Pancreas (tissue), 10 donors: ENCODE measurements at regions not wholly inside any gene's neighbourhood (a gene's known extent, or its start where the extent isn't known, plus 50 kb on each side); places are given as distances from the start of the nearest gene placed in this dataset.

Source experiments
- ATAC-seq, 4 donors: fragments of 200-7000 bp; cut with Tn5 transposase; one replicate each; pipeline versions ENCODE4 v1.8.0 to v1.9.1; 2020; ENCODE audit warnings: mild to moderate bottlenecking in 4 of 4, moderate library complexity in 4 of 4
- DNase-seq, 6 donors: peaks; one replicate each; pipeline ENCODE4 v3.0.0-alpha.2; 2020
- FAIRE-seq: peaks from 2 replicates; lab custom pipeline; 2012; peaks lifted over from hg19 to GRCh38; lab: Jason Lieb, UNC
- H3K27ac ChIP-seq, 4 donors: fragments of 200-600 bp; sonication (generic); 1 replicate in 3 of 4; 2 replicates in 1 of 4; pipeline versions ENCODE4 v1.5.0 to v1.8.0; 2020
- H3K27me3 ChIP-seq, 4 donors: fragments of 200-600 bp; one replicate each; pipeline ENCODE4 v1.8.0; 2021
- H3K36me3 ChIP-seq, 3 donors: fragments of 200-600 bp; sonication (generic) in 1 of 3; one replicate each; pipeline versions ENCODE4 v1.5.0 to v1.8.0; 2020 to 2021
- H3K4me1 ChIP-seq, 3 donors: fragments of 200-600 bp; one replicate each; pipeline ENCODE4 v1.8.0; 2021
- H3K4me3 ChIP-seq, 4 donors: fragments of 200-600 bp; sonication (generic) in 2 of 4; one replicate each; pipeline versions ENCODE4 v1.5.0 to v1.8.0; 2020 to 2021
- H3K9me3 ChIP-seq, 4 donors: fragments of 200-600 bp; one replicate each; pipeline ENCODE4 v1.8.0; 2021
- CTCF ChIP-seq, 4 donors: fragments of 200-600 bp; sonication (generic) in 3 of 4; IDR thresholded peaks; one replicate each; pipeline versions ENCODE4 v1.5.0 to v1.8.0; 2021; ENCODE audit warnings: antibody characterized with exemption in 4 of 4
- WGBS, 2 donors: extraction: QIAGEN DNeasy Blood & Tissue Kit; methylation state at CpG; one replicate each; pipeline ENCODE4 v1.1.7; 2013; 5-methylcytosine and 5-hydroxymethylcytosine counted together
- intact Hi-C, 3 donors: fragments of 100-400 bp; cut with DNase I; formaldehyde crosslinking; loops; one replicate each; pipeline versions ENCODE4 v1.11.1 to v1.14.2; 2022
- donor health status: healthy with polysubstance abuse.
- donor health status: DM: no; HTN: no; CAD: no; lungs with moderate emphysema.
- donor health status: DM: no; HTN: no; CAD: no.
- donor health status: control.
- donor health status: control.
- donor health status: Bipolar disorder and iron deficiency.
- donor health status: DM: yes; HTN: yes; CAD: no.
- donor health status: DM: no; HTN: no; CAD: no.
- donor health status: DM: no; HTN: no; CAD: no.
- donor health status: DM: yes; HTN: yes; CAD: no.

- WGBS, 2 donors: 43 to 45% methylated on average over 4 of the region's 4 CpGs
- Histone ChIP-seq H3K27me3 (no peaks in the 10 kb centered on the region), H3K36me3 (no peaks in the 10 kb centered on the region), H3K4me1 (no peaks in the 10 kb centered on the region), H3K9me3 (no peaks in the 10 kb centered on the region), H3K4me3 (no peak overlapping the region), H3K27ac (no peak overlapping the region)
- DNase-seq (no peak), FAIRE-seq (no peak), ATAC-seq (no peak)
- no peak for TF ChIP-seq CTCF (IDR thresholded peaks at IDR 0.05)
- intact Hi-C loops: no loop called here
Observed at GRCh38 chr2:133789743-133790142, 221.5 kb upstream of the NCKAP5 start.

GRCh38 chr2:133790711-133791110 lies 222.4 kb upstream of the NCKAP5 start:
- DNase-seq (no peak), FAIRE-seq (no peak), ATAC-seq (no peak)
- WGBS, 2 donors: 56 to 66% methylated on average over 1 of the region's 1 CpG
- Histone ChIP-seq H3K27ac (no peak overlapping the region), H3K4me1 (no peaks in the 10 kb centered on the region), H3K4me3 (no peak overlapping the region), H3K36me3 (no peaks in the 10 kb centered on the region), H3K9me3 (no peaks in the 10 kb centered on the region), H3K27me3 (no peaks in the 10 kb centered on the region)
- intact Hi-C loops: no loop called here
- TF ChIP-seq CTCF (IDR thresholded peaks at IDR 0.05): no peak

GRCh38 chr2:133791191-133791590 lies 222.9 kb upstream of the NCKAP5 start:
- H3K27me3 ChIP-seq: no peaks in the 10 kb centered on the region
- ATAC-seq (no peak), FAIRE-seq (no peak), DNase-seq (no peak)
- intact Hi-C loops: no loop called here
- H3K9me3 ChIP-seq: no peaks in the 10 kb centered on the region
- no peaks in the 10 kb centered on the region for H3K36me3 ChIP-seq
- no peak for TF ChIP-seq CTCF (IDR thresholded peaks at IDR 0.05)
- 58 to 72% methylated on average over 6 of the region's 6 CpGs for WGBS, 2 donors
- no peak overlapping the region for H3K27ac ChIP-seq
- H3K4me1 ChIP-seq: no peaks in the 10 kb centered on the region
- H3K4me3 ChIP-seq: no peak overlapping the region

- intact Hi-C loops: no loop called here
- FAIRE-seq (no peak), ATAC-seq (no peak), DNase-seq (no peak)
- WGBS, 2 donors: 63 to 74% methylated on average over 5 of the region's 5 CpGs
- H3K4me1 ChIP-seq: no peaks in the 10 kb centered on the region
- H3K27me3 ChIP-seq: no peaks in the 10 kb centered on the region
- TF ChIP-seq CTCF (IDR thresholded peaks at IDR 0.05): no peak
- no peak overlapping the region for H3K4me3 ChIP-seq
- no peak overlapping the region for H3K27ac ChIP-seq
- H3K9me3 ChIP-seq: no peaks in the 10 kb centered on the region
- no peaks in the 10 kb centered on the region for H3K36me3 ChIP-seq
Observed at GRCh38 chr2:133792223-133792622, 224.0 kb upstream of the NCKAP5 start.

- no peak for TF ChIP-seq CTCF (IDR thresholded peaks at IDR 0.05)
- DNase-seq (no peak), FAIRE-seq (no peak), ATAC-seq (no peak)
- Histone ChIP-seq H3K36me3 (no peaks in the 10 kb centered on the region), H3K9me3 (no peaks in the 10 kb centered on the region), H3K4me3 (no peak overlapping the region), H3K27me3 (no peaks in the 10 kb centered on the region), H3K27ac (no peak overlapping the region), H3K4me1 (no peaks in the 10 kb centered on the region)
- intact Hi-C loops: no loop called here
- WGBS, 2 donors: 41 to 53% methylated on average over 1 of the region's 1 CpG
Observed at GRCh38 chr2:133794114-133794513, 225.9 kb upstream of the NCKAP5 start.
